Endothelial cell (in vitro differentiated cells): ENCODE measurements at regions not wholly inside any gene's neighbourhood (a gene's known extent, or its start where the extent isn't known, plus 50 kb on each side); places are given as distances from the start of the nearest gene placed in this dataset.

ENCODE experiments used
- DNase-seq: peaks from one replicate; pipeline ENCODE4 v3.0.0; 2021; ENCODE audit warnings: low spot score
- H3K27ac Mint-ChIP-seq: one replicate; pipeline ENCODE4 v1.8.0; 2021; ENCODE audit warnings: mixed read lengths, inconsistent platforms; ENCODE audit not compliant: unreplicated experiment
- H3K27me3 Mint-ChIP-seq: one replicate; pipeline ENCODE4 v1.8.0; 2021; ENCODE audit warnings: mild to moderate bottlenecking, moderate library complexity, mixed read lengths, inconsistent platforms; ENCODE audit not compliant: unreplicated experiment
- H3K36me3 Mint-ChIP-seq: one replicate; pipeline ENCODE4 v1.8.0; 2021; ENCODE audit warnings: mild to moderate bottlenecking, low read depth, mixed read lengths, inconsistent platforms; ENCODE audit not compliant: unreplicated experiment
- H3K4me1 Mint-ChIP-seq: one replicate; pipeline ENCODE4 v1.8.0; 2021; ENCODE audit warnings: mild to moderate bottlenecking, mixed read lengths, inconsistent platforms; ENCODE audit not compliant: unreplicated experiment
- H3K4me3 Mint-ChIP-seq: one replicate; pipeline ENCODE4 v1.8.0; 2021; ENCODE audit warnings: mild to moderate bottlenecking, mixed read lengths, inconsistent platforms; ENCODE audit not compliant: unreplicated experiment
- H3K9me3 Mint-ChIP-seq: one replicate; pipeline ENCODE4 v1.8.0; 2021; ENCODE audit warnings: mixed read lengths, inconsistent platforms; ENCODE audit not compliant: unreplicated experiment
- TF ChIP-seq, protein P1 (sequence below): fragments of 200-600 bp; sonication (generic); IDR thresholded peaks from one replicate; pipeline ENCODE4 v1.5.0; 2021; ENCODE audit warnings: antibody characterized with exemption; ENCODE audit not compliant: unreplicated experiment

DNA sequence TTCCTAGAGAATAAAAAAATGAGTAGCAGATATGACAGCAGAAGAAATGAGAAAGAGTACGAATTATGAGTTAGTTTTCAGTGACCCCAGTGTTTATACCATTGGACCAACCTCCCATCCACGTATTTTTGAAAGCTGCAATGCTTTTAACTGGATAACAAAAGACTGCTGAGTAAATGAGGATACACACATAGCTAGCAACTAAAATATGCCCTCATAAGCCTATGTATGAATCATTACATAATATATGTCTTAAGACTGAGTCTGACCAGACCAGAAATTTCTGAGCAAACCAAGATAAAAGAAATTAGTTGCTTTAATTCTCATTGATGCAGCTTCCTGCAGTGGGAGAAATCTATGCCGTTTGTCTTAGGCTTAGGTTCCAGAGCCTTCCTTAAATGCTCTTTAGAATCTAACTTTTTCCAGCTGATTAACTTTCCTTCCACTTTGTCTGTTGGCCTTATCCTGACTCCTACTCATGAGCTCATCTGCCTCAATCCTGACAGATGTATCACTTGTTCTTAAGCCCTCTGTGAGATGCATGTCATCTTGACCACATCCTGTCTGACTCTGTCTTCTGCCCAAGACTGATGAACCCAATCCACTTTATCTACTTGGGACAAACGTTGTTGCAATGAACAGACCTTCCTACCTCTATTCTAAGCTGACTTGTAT, 301.4 kb upstream of the AADAT start:
- Mint-ChIP-seq H3K27me3 (no peaks in the 10 kb centered on the region), H3K4me1 (no peaks in the 10 kb centered on the region), H3K36me3 (no peaks in the 10 kb centered on the region), H3K27ac (no peak overlapping the region), H3K4me3 (no peak overlapping the region), H3K9me3 (no peaks in the 10 kb centered on the region)
- DNase-seq, result no peak
- TF ChIP-seq, protein P1, sequence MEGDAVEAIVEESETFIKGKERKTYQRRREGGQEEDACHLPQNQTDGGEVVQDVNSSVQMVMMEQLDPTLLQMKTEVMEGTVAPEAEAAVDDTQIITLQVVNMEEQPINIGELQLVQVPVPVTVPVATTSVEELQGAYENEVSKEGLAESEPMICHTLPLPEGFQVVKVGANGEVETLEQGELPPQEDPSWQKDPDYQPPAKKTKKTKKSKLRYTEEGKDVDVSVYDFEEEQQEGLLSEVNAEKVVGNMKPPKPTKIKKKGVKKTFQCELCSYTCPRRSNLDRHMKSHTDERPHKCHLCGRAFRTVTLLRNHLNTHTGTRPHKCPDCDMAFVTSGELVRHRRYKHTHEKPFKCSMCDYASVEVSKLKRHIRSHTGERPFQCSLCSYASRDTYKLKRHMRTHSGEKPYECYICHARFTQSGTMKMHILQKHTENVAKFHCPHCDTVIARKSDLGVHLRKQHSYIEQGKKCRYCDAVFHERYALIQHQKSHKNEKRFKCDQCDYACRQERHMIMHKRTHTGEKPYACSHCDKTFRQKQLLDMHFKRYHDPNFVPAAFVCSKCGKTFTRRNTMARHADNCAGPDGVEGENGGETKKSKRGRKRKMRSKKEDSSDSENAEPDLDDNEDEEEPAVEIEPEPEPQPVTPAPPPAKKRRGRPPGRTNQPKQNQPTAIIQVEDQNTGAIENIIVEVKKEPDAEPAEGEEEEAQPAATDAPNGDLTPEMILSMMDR, result no peak

DNA sequence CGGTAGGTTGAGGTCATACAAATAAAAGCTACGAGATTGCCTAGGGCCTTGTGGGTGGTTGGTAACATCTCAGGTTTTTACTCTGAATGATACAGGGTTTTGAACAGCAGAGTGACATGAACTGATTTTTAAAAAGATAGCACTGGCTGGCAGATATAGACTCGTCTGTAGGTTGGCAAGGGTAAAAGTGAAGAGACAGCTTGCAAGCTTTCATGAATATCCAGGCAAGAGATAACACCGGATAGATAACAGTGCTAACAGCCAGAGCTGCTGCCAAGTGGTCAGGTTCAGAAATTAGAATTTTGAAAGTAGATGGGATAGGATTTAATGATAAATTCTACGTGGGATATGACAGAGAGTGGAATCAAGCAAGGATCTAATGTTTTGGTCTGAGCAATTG, 299.7 kb upstream of the AADAT start:
- H3K4me1 Mint-ChIP-seq, result peaks cover 5% of the 10 kb centered on the region
- no peak for DNase-seq
- TF ChIP-seq, protein P1, result no peak
- H3K4me3 Mint-ChIP-seq, result no peak overlapping the region
- H3K36me3 Mint-ChIP-seq, result no peaks in the 10 kb centered on the region
- H3K27me3 Mint-ChIP-seq, result no peaks in the 10 kb centered on the region
- no peaks in the 10 kb centered on the region for H3K9me3 Mint-ChIP-seq
- H3K27ac Mint-ChIP-seq, result no peak overlapping the region

DNA sequence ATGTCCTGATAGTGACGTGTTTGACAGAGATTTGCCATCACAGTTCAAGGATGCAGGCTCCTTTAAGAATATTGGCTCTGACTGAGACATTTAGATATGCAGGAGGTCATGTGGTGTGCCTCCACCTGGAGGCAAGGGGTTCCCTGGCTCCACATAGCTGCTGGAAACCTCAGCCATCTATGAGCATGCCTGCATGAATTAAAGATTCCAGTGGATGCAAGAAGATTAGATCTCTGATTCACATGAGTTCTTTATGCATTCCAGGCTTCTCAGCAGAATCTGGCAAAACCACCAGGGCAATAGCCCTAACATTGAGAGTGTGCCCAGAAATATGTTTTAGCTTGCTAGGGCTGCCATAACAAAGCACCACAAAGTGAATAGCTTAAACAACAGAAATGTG, 298.5 kb upstream of the AADAT start:
- no peaks in the 10 kb centered on the region for H3K36me3 Mint-ChIP-seq
- no peaks in the 10 kb centered on the region for H3K9me3 Mint-ChIP-seq
- no peak overlapping the region for H3K4me3 Mint-ChIP-seq
- H3K27ac Mint-ChIP-seq, result no peak overlapping the region
- H3K27me3 Mint-ChIP-seq, result no peaks in the 10 kb centered on the region
- TF ChIP-seq, protein P1, result no peak
- DNase-seq, result no peak
- peaks cover 8% of the 10 kb centered on the region for H3K4me1 Mint-ChIP-seq

DNA sequence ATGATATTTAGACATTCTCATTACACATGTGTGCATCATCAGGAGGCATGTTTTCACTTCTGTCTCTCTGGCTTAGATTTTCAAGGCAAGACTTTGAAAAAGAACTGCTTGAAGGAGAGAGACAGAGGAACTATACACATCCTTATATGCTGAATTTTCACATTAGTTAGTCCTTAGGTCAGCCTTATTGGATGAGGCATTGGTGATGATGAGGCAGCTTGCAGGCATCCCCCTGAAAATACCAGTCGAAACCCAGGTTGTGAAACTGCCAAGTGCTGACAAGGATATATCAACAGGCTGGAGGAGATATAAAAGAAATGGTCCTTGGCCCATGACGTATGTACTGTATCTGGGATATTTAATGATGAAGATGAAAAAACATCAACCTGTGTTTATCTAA, 297.2 kb upstream of the AADAT start:
- no peaks in the 10 kb centered on the region for H3K36me3 Mint-ChIP-seq
- DNase-seq, result no peak
- TF ChIP-seq, protein P1, result no peak
- H3K9me3 Mint-ChIP-seq, result no peaks in the 10 kb centered on the region
- no peaks in the 10 kb centered on the region for H3K27me3 Mint-ChIP-seq
- peaks cover 8% of the 10 kb centered on the region for H3K4me1 Mint-ChIP-seq
- H3K27ac Mint-ChIP-seq, result no peak overlapping the region
- no peak overlapping the region for H3K4me3 Mint-ChIP-seq

DNA sequence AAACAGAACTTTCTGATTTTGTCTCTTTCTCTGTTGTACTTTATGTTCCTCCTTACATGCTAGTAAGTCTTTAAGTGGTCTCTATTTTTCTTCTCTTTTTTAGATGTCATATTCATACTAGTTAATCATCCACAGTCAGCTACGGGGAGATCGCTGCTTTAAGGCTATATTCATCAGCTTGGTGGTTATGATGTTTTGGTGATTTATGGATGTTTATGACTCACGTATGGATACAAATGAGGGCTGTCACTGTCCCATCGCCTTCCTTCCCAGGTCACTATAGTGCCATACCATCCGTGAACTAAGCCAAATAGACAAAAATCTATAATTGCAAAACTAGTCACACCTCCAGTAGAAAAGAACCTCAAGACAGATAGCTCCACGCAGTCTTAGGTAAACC, 296.8 kb upstream of the AADAT start:
- no peak for DNase-seq
- Mint-ChIP-seq H3K27ac (no peak overlapping the region), H3K36me3 (no peaks in the 10 kb centered on the region), H3K4me1 (peaks cover 8% of the 10 kb centered on the region), H3K9me3 (no peaks in the 10 kb centered on the region), H3K27me3 (no peaks in the 10 kb centered on the region), H3K4me3 (no peak overlapping the region)
- TF ChIP-seq, protein P1, result no peak
